HL-60 (cell line): ENCODE measurements at regions not wholly inside any gene's neighbourhood (a gene's known extent, or its start where the extent isn't known, plus 50 kb on each side); places are given as distances from the start of the nearest gene placed in this dataset.
"Not testable (repeated sequence)": the region's sequence is repeated elsewhere in the genome, so short reads cannot be mapped to it uniquely, and the experiment has no call there.

Source experiments
- POLR2AphosphoS5 ChIP-seq: IDR thresholded peaks from 2 replicates; pipeline ENCODE4 v1.6.1; 2012; ENCODE audit warnings: low read depth
- TF ChIP-seq, protein P1 (sequence below): IDR thresholded peaks from one replicate; pipeline ENCODE4 v1.5.1; 2011; ENCODE audit warnings: low read length, control low read depth, inconsistent platforms; ENCODE audit not compliant: insufficient read depth
- TF ChIP-seq, protein P2 (sequence below): IDR thresholded peaks from 2 replicates; pipeline ENCODE4 v1.6.1; 2012; ENCODE audit warnings: low read depth; ENCODE audit not compliant: insufficient replicate concordance

GRCh38 chr4:32716090-32716620 lies 1996.0 kb downstream of the PCDH7 start:
- TF ChIP-seq, protein P1, sequence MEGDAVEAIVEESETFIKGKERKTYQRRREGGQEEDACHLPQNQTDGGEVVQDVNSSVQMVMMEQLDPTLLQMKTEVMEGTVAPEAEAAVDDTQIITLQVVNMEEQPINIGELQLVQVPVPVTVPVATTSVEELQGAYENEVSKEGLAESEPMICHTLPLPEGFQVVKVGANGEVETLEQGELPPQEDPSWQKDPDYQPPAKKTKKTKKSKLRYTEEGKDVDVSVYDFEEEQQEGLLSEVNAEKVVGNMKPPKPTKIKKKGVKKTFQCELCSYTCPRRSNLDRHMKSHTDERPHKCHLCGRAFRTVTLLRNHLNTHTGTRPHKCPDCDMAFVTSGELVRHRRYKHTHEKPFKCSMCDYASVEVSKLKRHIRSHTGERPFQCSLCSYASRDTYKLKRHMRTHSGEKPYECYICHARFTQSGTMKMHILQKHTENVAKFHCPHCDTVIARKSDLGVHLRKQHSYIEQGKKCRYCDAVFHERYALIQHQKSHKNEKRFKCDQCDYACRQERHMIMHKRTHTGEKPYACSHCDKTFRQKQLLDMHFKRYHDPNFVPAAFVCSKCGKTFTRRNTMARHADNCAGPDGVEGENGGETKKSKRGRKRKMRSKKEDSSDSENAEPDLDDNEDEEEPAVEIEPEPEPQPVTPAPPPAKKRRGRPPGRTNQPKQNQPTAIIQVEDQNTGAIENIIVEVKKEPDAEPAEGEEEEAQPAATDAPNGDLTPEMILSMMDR = not testable (repeated sequence)
- TF ChIP-seq POLR2AphosphoS5 = not testable (repeated sequence)
- TF ChIP-seq, protein P2, sequence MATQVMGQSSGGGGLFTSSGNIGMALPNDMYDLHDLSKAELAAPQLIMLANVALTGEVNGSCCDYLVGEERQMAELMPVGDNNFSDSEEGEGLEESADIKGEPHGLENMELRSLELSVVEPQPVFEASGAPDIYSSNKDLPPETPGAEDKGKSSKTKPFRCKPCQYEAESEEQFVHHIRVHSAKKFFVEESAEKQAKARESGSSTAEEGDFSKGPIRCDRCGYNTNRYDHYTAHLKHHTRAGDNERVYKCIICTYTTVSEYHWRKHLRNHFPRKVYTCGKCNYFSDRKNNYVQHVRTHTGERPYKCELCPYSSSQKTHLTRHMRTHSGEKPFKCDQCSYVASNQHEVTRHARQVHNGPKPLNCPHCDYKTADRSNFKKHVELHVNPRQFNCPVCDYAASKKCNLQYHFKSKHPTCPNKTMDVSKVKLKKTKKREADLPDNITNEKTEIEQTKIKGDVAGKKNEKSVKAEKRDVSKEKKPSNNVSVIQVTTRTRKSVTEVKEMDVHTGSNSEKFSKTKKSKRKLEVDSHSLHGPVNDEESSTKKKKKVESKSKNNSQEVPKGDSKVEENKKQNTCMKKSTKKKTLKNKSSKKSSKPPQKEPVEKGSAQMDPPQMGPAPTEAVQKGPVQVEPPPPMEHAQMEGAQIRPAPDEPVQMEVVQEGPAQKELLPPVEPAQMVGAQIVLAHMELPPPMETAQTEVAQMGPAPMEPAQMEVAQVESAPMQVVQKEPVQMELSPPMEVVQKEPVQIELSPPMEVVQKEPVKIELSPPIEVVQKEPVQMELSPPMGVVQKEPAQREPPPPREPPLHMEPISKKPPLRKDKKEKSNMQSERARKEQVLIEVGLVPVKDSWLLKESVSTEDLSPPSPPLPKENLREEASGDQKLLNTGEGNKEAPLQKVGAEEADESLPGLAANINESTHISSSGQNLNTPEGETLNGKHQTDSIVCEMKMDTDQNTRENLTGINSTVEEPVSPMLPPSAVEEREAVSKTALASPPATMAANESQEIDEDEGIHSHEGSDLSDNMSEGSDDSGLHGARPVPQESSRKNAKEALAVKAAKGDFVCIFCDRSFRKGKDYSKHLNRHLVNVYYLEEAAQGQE = not testable (repeated sequence)
